Neural cell (in vitro differentiated cells): ENCODE measurements at regions not wholly inside any gene's neighbourhood (a gene's known extent, or its start where the extent isn't known, plus 50 kb on each side); places are given as distances from the start of the nearest gene placed in this dataset.

ENCODE experiments used
- H2AFZ ChIP-seq: fragments of 200-600, 300-800 bp; sonication (generic), shearing (Covaris generic); 2 replicates; pipeline ENCODE4 v1.6.0; 2014; ENCODE audit warnings: low read depth, mild to moderate bottlenecking, antibody characterized with exemption, low read length, moderate library complexity
- H3F3A ChIP-seq: fragments of 200-600 bp; shearing (Covaris generic); 2 replicates; pipeline ENCODE4 v1.6.1; 2016; ENCODE audit warnings: mild to moderate bottlenecking, moderate library complexity, mixed read lengths, antibody characterized with exemption, low read length; ENCODE audit not compliant: insufficient read depth, poor library complexity, severe bottlenecking
- H3K27ac ChIP-seq: fragments of 200-600, 300-800 bp; sonication (generic), shearing (Covaris generic); 2 replicates; pipeline ENCODE4 v1.5.1; 2014; ENCODE audit warnings: mild to moderate bottlenecking, low read length, moderate library complexity
- H3K27me3 ChIP-seq: fragments of 300-800, 200-600 bp; sonication (generic), shearing (Covaris generic); 2 replicates; pipeline ENCODE4 v1.6.0; 2014; ENCODE audit warnings: mild to moderate bottlenecking, low read depth, low read length, moderate library complexity; ENCODE audit not compliant: insufficient read depth
- H3K36me3 ChIP-seq: fragments of 300-800, 200-600 bp; sonication (generic), shearing (Covaris generic); 2 replicates; pipeline ENCODE4 v1.5.1; 2014; ENCODE audit warnings: mild to moderate bottlenecking, antibody characterized with exemption, low read length, moderate library complexity; ENCODE audit not compliant: insufficient read depth
- H3K4me2 ChIP-seq: fragments of 300-800, 200-600 bp; sonication (generic), shearing (Covaris generic); 2 replicates; pipeline ENCODE4 v1.6.0; 2014; ENCODE audit warnings: mild to moderate bottlenecking, low read length
- H3K4me3 ChIP-seq: fragments of 300-800, 200-600 bp; sonication (generic), shearing (Covaris generic); 2 replicates; pipeline ENCODE4 v1.5.1; 2014; ENCODE audit warnings: mild to moderate bottlenecking, low read length, moderate library complexity
- H3K79me2 ChIP-seq: fragments of 200-600 bp; shearing (Covaris generic); replicated peaks from 2 replicates; pipeline ENCODE4 v1.6.0; 2014; ENCODE audit warnings: mild to moderate bottlenecking, low read length, moderate library complexity; ENCODE audit not compliant: insufficient read depth
- H3K9ac ChIP-seq: fragments of 300-800, 200-600 bp; sonication (generic), shearing (Covaris generic); 2 replicates; pipeline ENCODE4 v1.6.1; 2016; ENCODE audit warnings: mild to moderate bottlenecking, low read length, mixed read lengths
- H3K9me2 ChIP-seq: fragments of 200-600 bp; shearing (Covaris generic); 2 replicates; pipeline ENCODE4 v1.6.1; 2016; ENCODE audit warnings: mild to moderate bottlenecking, low read length, mixed read lengths; ENCODE audit not compliant: insufficient read depth
- H3K9me3 ChIP-seq: fragments of 200-600, 300-800 bp; sonication (generic), shearing (Covaris generic); 2 replicates; pipeline ENCODE4 v1.6.1; 2016; ENCODE audit warnings: mild to moderate bottlenecking, mixed run types, low read length, moderate library complexity, mixed read lengths
- H4K20me1 ChIP-seq: fragments of 200-600 bp; shearing (Covaris generic); 2 replicates; pipeline ENCODE4 v1.6.1; 2016; ENCODE audit warnings: mild to moderate bottlenecking, mixed run types; ENCODE audit not compliant: insufficient read depth
- EP300 ChIP-seq: fragments of 450-650 bp; conservative IDR thresholded peaks from 2 replicates; pipeline ENCODE4 v1.6.1; 2014; ENCODE audit warnings: antibody characterized with exemption, mild to moderate bottlenecking, moderate library complexity; ENCODE audit not compliant: poor library complexity, severe bottlenecking
- EZH2 ChIP-seq: fragments of 200-600, 300-800 bp; shearing (Covaris generic), sonication (generic); IDR thresholded peaks from 2 replicates; pipeline ENCODE4 v1.6.1; 2014; ENCODE audit warnings: antibody characterized with exemption, low read length, borderline replicate concordance, mild to moderate bottlenecking; ENCODE audit not compliant: insufficient read depth, poor library complexity, severe bottlenecking
- MXI1 ChIP-seq: fragments of 450-650 bp; conservative IDR thresholded peaks from 2 replicates; pipeline ENCODE4 v1.6.1; 2014; ENCODE audit warnings: antibody characterized with exemption, mild to moderate bottlenecking; ENCODE audit not compliant: poor library complexity, severe bottlenecking
- POLR2AphosphoS5 ChIP-seq: IDR thresholded peaks from 2 replicates; pipeline ENCODE4 v1.6.1; 2012
- RAD21 ChIP-seq: fragments of 450-650 bp; conservative IDR thresholded peaks from 2 replicates; pipeline ENCODE4 v1.6.1; 2014; ENCODE audit warnings: antibody characterized with exemption, mild to moderate bottlenecking, moderate library complexity
- SMC3 ChIP-seq: fragments of 450-650 bp; conservative IDR thresholded peaks from 2 replicates; pipeline ENCODE4 v1.6.1; 2014; ENCODE audit warnings: antibody characterized with exemption, mild to moderate bottlenecking, moderate library complexity; ENCODE audit not compliant: poor library complexity
- TAF1 ChIP-seq: IDR thresholded peaks from 2 replicates; pipeline ENCODE4 v1.6.1; 2012; ENCODE audit warnings: low read depth
- TF ChIP-seq, protein P1 (sequence below): IDR thresholded peaks from 2 replicates; pipeline ENCODE4 v1.6.1; 2012; ENCODE audit warnings: borderline replicate concordance
- TF ChIP-seq, protein P2 (sequence below): fragments of 450-650 bp; IDR thresholded peaks from 2 replicates; pipeline ENCODE4 v1.5.1; 2014; ENCODE audit warnings: antibody characterized with exemption, mild to moderate bottlenecking, moderate library complexity; ENCODE audit not compliant: poor library complexity, severe bottlenecking

GRCh38 chr13:40024967-40025714 lies 369.7 kb downstream of the COG6 start:
- no peaks in the 10 kb centered on the region for H3K27me3 ChIP-seq
- TF ChIP-seq EZH2 (no peak), MXI1 (no peak), POLR2AphosphoS5 (no peak), SMC3 (no peak), RAD21 (no peak), TAF1 (no peak), EP300 (no peak)
- TF ChIP-seq, protein P1, sequence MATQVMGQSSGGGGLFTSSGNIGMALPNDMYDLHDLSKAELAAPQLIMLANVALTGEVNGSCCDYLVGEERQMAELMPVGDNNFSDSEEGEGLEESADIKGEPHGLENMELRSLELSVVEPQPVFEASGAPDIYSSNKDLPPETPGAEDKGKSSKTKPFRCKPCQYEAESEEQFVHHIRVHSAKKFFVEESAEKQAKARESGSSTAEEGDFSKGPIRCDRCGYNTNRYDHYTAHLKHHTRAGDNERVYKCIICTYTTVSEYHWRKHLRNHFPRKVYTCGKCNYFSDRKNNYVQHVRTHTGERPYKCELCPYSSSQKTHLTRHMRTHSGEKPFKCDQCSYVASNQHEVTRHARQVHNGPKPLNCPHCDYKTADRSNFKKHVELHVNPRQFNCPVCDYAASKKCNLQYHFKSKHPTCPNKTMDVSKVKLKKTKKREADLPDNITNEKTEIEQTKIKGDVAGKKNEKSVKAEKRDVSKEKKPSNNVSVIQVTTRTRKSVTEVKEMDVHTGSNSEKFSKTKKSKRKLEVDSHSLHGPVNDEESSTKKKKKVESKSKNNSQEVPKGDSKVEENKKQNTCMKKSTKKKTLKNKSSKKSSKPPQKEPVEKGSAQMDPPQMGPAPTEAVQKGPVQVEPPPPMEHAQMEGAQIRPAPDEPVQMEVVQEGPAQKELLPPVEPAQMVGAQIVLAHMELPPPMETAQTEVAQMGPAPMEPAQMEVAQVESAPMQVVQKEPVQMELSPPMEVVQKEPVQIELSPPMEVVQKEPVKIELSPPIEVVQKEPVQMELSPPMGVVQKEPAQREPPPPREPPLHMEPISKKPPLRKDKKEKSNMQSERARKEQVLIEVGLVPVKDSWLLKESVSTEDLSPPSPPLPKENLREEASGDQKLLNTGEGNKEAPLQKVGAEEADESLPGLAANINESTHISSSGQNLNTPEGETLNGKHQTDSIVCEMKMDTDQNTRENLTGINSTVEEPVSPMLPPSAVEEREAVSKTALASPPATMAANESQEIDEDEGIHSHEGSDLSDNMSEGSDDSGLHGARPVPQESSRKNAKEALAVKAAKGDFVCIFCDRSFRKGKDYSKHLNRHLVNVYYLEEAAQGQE = no peak
- TF ChIP-seq, protein P2, sequence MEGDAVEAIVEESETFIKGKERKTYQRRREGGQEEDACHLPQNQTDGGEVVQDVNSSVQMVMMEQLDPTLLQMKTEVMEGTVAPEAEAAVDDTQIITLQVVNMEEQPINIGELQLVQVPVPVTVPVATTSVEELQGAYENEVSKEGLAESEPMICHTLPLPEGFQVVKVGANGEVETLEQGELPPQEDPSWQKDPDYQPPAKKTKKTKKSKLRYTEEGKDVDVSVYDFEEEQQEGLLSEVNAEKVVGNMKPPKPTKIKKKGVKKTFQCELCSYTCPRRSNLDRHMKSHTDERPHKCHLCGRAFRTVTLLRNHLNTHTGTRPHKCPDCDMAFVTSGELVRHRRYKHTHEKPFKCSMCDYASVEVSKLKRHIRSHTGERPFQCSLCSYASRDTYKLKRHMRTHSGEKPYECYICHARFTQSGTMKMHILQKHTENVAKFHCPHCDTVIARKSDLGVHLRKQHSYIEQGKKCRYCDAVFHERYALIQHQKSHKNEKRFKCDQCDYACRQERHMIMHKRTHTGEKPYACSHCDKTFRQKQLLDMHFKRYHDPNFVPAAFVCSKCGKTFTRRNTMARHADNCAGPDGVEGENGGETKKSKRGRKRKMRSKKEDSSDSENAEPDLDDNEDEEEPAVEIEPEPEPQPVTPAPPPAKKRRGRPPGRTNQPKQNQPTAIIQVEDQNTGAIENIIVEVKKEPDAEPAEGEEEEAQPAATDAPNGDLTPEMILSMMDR = no peak
- H3K9me2 ChIP-seq = no peaks in the 10 kb centered on the region
- H3K9ac ChIP-seq = no peak overlapping the region
- no peak overlapping the region for H3K27ac ChIP-seq
- no peaks in the 10 kb centered on the region for H4K20me1 ChIP-seq
- no peaks in the 10 kb centered on the region for H3K36me3 ChIP-seq
- H3K79me2 ChIP-seq = no peaks in the 10 kb centered on the region
- no peaks in the 10 kb centered on the region for H3F3A ChIP-seq
- no peaks in the 10 kb centered on the region for H3K9me3 ChIP-seq
- H2AFZ ChIP-seq = no peak overlapping the region
- no peak overlapping the region for H3K4me3 ChIP-seq
- no peak overlapping the region for H3K4me2 ChIP-seq

- no peak overlapping the region for H3K4me2 ChIP-seq
- H3K9me2 ChIP-seq = no peaks in the 10 kb centered on the region
Observed at GRCh38 chr13:40026174-40026585, 370.7 kb downstream of the COG6 start.

More at GRCh38 chr13:40026174-40026585, 370.7 kb downstream of the COG6 start:
- H3K9ac ChIP-seq = no peak overlapping the region
- no peaks in the 10 kb centered on the region for H3K79me2 ChIP-seq
- H4K20me1 ChIP-seq = no peaks in the 10 kb centered on the region
- H2AFZ ChIP-seq = no peak overlapping the region
- no peaks in the 10 kb centered on the region for H3F3A ChIP-seq
- H3K9me3 ChIP-seq = no peaks in the 10 kb centered on the region
- H3K27me3 ChIP-seq = no peaks in the 10 kb centered on the region
- TF ChIP-seq TAF1 = no peak
- TF ChIP-seq POLR2AphosphoS5 = no peak
- no peak for TF ChIP-seq SMC3
- TF ChIP-seq EZH2 = no peak
- TF ChIP-seq RAD21 = no peak
- no peak for TF ChIP-seq EP300
- TF ChIP-seq, protein P1 = no peak
- TF ChIP-seq, protein P2 = no peak
- no peak for TF ChIP-seq MXI1
- H3K4me3 ChIP-seq = no peak overlapping the region
- no peaks in the 10 kb centered on the region for H3K36me3 ChIP-seq
- no peak overlapping the region for H3K27ac ChIP-seq
